T-helper 2 cell treated with Interferon-gamma antibody and Interleukin-4, amounts not matched to agents 100 ng/mL and 5 ng/mL, for 36 hours (primary cell): ENCODE measurements at regions not wholly inside any gene's neighbourhood (a gene's known extent, or its start where the extent isn't known, plus 50 kb on each side); places are given as distances from the start of the nearest gene placed in this dataset.
"Not testable (repeated sequence)": the region's sequence is repeated elsewhere in the genome, so short reads cannot be mapped to it uniquely, and the experiment has no call there.

Experiments used
- intact Hi-C: fragments of 100-400 bp; cut with micrococcal nuclease; formaldehyde crosslinking; loops from one replicate; pipeline ENCODE4 v1.15.1; 2023

GRCh38 chr21:15567191-15567590 lies 162.6 kb upstream of the USP25 start:
- intact Hi-C loops = no loop called here

GRCh38 chr21:15568516-15568915 lies 161.3 kb upstream of the USP25 start:
- intact Hi-C loops = no loop called here

- intact Hi-C loops = no loop called here
These were observed 142.9 kb upstream of the USP25 start for GRCh38 chr21:15586752-15587427.

- intact Hi-C loops = loop anchor here (1.0 to 5.0 kb wide), 4 partner anchors 110 to 1330 kb away; no protein-coding TSS in a partner anchor
These were observed 137.4 kb upstream of the USP25 start for GRCh38 chr21:15592271-15592860.

- intact Hi-C loops = loop anchor here (1.0 to 5.0 kb wide), 4 partner anchors 110 to 1331 kb away; no protein-coding TSS in a partner anchor
These were observed 136.8 kb upstream of the USP25 start for GRCh38 chr21:15592957-15593356.

- intact Hi-C loops = no loop called here
These were observed 128.4 kb upstream of the USP25 start for GRCh38 chr21:15601390-15601789.

- intact Hi-C loops = no loop called here
These were observed 125.4 kb upstream of the USP25 start for GRCh38 chr21:15604413-15604812.

- intact Hi-C loops = no loop called here
These were observed 115.0 kb upstream of the USP25 start for GRCh38 chr21:15614766-15615165.

- intact Hi-C loops = no loop called here
These were observed 112.8 kb upstream of the USP25 start for GRCh38 chr21:15616864-15617574.

- intact Hi-C loops = no loop called here
These were observed 111.8 kb upstream of the USP25 start for GRCh38 chr21:15617964-15618363.

- intact Hi-C loops = no loop called here
These were observed 108.9 kb upstream of the USP25 start for GRCh38 chr21:15620892-15621291.

GRCh38 chr21:15624646-15625045 lies 105.1 kb upstream of the USP25 start:
- intact Hi-C loops = no loop called here

- intact Hi-C loops = no loop called here
These were observed 104.4 kb upstream of the USP25 start for GRCh38 chr21:15625363-15625762.

GRCh38 chr21:15626031-15626430 lies 103.8 kb upstream of the USP25 start:
- intact Hi-C loops = no loop called here

- intact Hi-C loops = no loop called here
These were observed 102.8 kb upstream of the USP25 start for GRCh38 chr21:15627011-15627410.

- intact Hi-C loops = no loop called here
These were observed 102.0 kb upstream of the USP25 start for GRCh38 chr21:15627823-15628222.

- intact Hi-C loops = no loop called here
These were observed 98.4 kb upstream of the USP25 start for GRCh38 chr21:15631342-15631741.

GRCh38 chr21:15634541-15634940 lies 95.2 kb upstream of the USP25 start:
- intact Hi-C loops = not testable (repeated sequence)

- intact Hi-C loops = no loop called here
These were observed 90.8 kb upstream of the USP25 start for GRCh38 chr21:15638856-15639549.

GRCh38 chr21:15640113-15640512 lies 89.7 kb upstream of the USP25 start:
- intact Hi-C loops = not testable (repeated sequence)

- intact Hi-C loops = no loop called here
These were observed 85.3 kb upstream of the USP25 start for GRCh38 chr21:15644489-15644888.

- intact Hi-C loops = no loop called here
These were observed 84.0 kb upstream of the USP25 start for GRCh38 chr21:15645830-15646229.
